ENCODE measurements at regions not wholly inside any gene's neighbourhood (a gene's known extent, or its start where the extent isn't known, plus 50 kb on each side); places are given as distances from the start of the nearest gene placed in this dataset.

DNA sequence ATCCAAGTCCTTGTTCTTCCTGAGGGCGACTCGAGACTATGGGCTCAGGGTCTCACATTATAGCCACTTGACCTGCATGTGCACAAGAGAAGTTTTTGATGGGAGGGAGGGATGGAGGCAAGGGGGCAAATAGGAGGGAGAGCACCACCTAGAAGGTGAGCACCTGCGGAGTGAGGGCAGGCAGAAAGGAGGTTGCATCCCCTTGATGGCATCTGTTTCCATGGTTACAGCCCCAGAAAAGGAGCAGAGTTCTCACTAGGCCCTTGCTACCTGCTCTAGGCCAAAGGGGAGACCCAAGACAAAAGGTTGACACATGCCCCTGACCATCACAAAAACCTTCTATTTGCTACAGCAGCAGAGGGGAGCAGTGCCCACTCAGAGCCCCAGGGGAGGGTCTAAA lies 131.5 kb upstream of the SERTAD2 start:
- TF ChIP-seq, protein P1, sequence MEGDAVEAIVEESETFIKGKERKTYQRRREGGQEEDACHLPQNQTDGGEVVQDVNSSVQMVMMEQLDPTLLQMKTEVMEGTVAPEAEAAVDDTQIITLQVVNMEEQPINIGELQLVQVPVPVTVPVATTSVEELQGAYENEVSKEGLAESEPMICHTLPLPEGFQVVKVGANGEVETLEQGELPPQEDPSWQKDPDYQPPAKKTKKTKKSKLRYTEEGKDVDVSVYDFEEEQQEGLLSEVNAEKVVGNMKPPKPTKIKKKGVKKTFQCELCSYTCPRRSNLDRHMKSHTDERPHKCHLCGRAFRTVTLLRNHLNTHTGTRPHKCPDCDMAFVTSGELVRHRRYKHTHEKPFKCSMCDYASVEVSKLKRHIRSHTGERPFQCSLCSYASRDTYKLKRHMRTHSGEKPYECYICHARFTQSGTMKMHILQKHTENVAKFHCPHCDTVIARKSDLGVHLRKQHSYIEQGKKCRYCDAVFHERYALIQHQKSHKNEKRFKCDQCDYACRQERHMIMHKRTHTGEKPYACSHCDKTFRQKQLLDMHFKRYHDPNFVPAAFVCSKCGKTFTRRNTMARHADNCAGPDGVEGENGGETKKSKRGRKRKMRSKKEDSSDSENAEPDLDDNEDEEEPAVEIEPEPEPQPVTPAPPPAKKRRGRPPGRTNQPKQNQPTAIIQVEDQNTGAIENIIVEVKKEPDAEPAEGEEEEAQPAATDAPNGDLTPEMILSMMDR (IDR thresholded peaks at IDR 0.05), result no peak
- TF ChIP-seq POLR2A (IDR thresholded peaks at IDR 0.05), result no peak
